ENCODE measurements at regions not wholly inside any gene's neighbourhood (a gene's known extent, or its start where the extent isn't known, plus 50 kb on each side); places are given as distances from the start of the nearest gene placed in this dataset.
A peak's percentile ranks its signal among the peaks of the same experiment; 100 is the strongest.

DNA sequence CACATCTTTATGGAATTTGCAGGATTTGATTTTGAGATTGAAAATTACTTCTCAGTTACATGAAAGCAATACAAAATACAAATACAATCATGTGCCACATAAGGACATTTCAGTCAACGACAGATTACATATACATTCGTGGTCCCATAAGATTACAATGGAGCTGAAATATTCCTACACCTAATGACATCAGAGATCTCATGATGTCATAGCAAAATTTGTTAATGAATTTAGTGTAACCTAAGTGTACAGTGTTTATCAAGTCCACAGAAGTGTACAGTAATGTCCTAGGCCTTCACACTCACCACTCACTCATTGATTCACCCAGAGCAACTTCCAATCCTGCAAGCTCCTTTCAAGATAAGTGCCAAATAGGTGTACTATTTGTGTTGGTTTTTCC, 126.5 kb downstream of the GPAM start:
- Histone ChIP-seq H3K4me1 (ENCODE audit: insufficient read depth, poor library complexity, severe bottlenecking) (no peaks in the 10 kb centered on the region), H3K4me3 (ENCODE audit: severe bottlenecking) (no peak overlapping the region), H3K27me3 (ENCODE audit: insufficient read depth, poor library complexity, severe bottlenecking) (no peaks in the 10 kb centered on the region), H3K9me3 (ENCODE audit: severe bottlenecking) (no peaks in the 10 kb centered on the region), H3K36me3 (ENCODE audit: low read depth) (no peaks in the 10 kb centered on the region), H3K27ac (ENCODE audit: poor library complexity, severe bottlenecking) (no peak overlapping the region)
- ATAC-seq (ENCODE audit: low read depth) (no peak), DNase-seq (ENCODE audit: low spot score) (no peak)
- TF ChIP-seq, protein P1, sequence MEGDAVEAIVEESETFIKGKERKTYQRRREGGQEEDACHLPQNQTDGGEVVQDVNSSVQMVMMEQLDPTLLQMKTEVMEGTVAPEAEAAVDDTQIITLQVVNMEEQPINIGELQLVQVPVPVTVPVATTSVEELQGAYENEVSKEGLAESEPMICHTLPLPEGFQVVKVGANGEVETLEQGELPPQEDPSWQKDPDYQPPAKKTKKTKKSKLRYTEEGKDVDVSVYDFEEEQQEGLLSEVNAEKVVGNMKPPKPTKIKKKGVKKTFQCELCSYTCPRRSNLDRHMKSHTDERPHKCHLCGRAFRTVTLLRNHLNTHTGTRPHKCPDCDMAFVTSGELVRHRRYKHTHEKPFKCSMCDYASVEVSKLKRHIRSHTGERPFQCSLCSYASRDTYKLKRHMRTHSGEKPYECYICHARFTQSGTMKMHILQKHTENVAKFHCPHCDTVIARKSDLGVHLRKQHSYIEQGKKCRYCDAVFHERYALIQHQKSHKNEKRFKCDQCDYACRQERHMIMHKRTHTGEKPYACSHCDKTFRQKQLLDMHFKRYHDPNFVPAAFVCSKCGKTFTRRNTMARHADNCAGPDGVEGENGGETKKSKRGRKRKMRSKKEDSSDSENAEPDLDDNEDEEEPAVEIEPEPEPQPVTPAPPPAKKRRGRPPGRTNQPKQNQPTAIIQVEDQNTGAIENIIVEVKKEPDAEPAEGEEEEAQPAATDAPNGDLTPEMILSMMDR (IDR thresholded peaks at IDR 0.05; ENCODE audit: poor library complexity, severe bottlenecking) = no peak

DNA sequence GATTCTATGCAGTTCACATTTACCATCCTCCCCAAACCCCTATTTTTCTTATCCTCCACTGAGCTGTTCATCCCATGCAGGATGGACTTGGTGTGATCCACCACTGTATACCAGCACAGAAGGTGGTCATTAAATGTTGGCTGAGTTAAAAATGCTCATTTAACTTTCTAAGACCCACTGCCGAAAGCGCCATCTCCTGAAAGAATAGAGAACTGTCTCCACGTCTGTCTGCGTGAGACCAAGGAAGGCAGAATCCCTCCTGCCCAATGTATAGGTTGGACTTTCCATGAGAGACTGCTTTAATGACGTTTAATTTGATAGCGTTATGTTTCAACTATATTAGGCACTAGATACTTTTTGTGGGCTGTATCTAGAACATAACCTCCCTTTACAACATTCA, 124.3 kb downstream of the GPAM start:
- no peak overlapping the region for H3K4me3 ChIP-seq (ENCODE audit: severe bottlenecking)

DNA sequence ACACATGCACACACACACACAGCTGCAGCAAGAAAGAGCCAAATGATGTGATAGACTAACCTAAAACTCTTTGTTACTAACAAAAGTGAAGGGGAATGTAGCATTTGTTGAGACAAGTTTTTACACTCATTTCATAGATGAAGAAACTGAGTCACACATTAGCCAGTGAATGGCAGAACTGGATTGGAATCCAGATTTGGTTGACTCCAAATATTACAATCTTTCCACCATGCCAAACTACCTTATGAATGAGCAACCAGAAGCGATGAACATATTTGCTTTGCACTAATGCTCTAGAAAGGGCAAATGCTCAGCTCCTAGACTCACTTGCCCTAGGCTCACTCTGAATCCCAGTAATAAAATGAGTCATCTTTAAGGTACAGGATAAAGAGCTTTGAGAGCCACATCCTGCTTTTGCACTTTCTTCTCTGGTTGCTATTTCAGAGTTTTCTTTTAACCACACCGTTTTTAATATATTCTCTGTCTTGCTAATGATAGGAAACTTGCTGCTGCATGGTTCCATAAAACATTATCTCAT, 111.9 kb downstream of the GPAM start:
- H3K4me1 ChIP-seq (ENCODE audit: insufficient read depth, poor library complexity, severe bottlenecking) = no peaks in the 10 kb centered on the region
- H3K36me3 ChIP-seq (ENCODE audit: low read depth) = no peaks in the 10 kb centered on the region
- H3K27ac ChIP-seq (ENCODE audit: poor library complexity, severe bottlenecking) = no peak overlapping the region
- no peaks in the 10 kb centered on the region for H3K9me3 ChIP-seq (ENCODE audit: severe bottlenecking)
- ATAC-seq (ENCODE audit: low read depth) (peak; percentile 54; the same call in 2 of the 3 replicates), DNase-seq (ENCODE audit: low spot score) (no peak)
- TF ChIP-seq, protein P1 (IDR thresholded peaks at IDR 0.05; ENCODE audit: poor library complexity, severe bottlenecking) = no peak
- H3K4me3 ChIP-seq (ENCODE audit: severe bottlenecking) = no peak overlapping the region
- H3K27me3 ChIP-seq (ENCODE audit: insufficient read depth, poor library complexity, severe bottlenecking) = no peaks in the 10 kb centered on the region

More for the DNA sequence above, 124.3 kb downstream of the GPAM start:
- Histone ChIP-seq H3K36me3 (ENCODE audit: low read depth) (no peaks in the 10 kb centered on the region), H3K27me3 (ENCODE audit: insufficient read depth, poor library complexity, severe bottlenecking) (no peaks in the 10 kb centered on the region), H3K9me3 (ENCODE audit: severe bottlenecking) (no peaks in the 10 kb centered on the region), H3K27ac (ENCODE audit: poor library complexity, severe bottlenecking) (no peak overlapping the region), H3K4me1 (ENCODE audit: insufficient read depth, poor library complexity, severe bottlenecking) (no peaks in the 10 kb centered on the region)
- TF ChIP-seq, protein P1 (IDR thresholded peaks at IDR 0.05; ENCODE audit: poor library complexity, severe bottlenecking) = no peak
- ATAC-seq (ENCODE audit: low read depth) (no peak), DNase-seq (ENCODE audit: low spot score) (no peak)

DNA sequence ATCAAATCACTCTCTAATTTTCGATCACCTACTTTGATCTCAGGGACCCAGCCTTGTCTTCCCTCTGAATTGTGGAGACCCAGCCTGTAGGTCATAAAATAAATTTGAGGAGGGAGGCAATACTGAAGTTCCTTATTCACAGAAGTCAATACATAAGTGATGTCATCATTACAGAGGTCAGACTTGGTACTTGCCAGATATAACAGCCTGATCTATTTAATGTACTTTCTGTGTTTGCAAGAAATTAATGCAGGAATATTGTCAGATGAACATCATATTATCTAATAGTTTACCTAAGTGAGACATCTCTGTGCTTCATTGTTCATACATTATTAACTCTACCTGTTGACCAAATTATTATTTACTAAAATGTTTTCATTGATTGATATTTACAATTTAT, 105.6 kb downstream of the GPAM start:
- H3K4me3 ChIP-seq (ENCODE audit: severe bottlenecking) = no peak overlapping the region
- ATAC-seq (ENCODE audit: low read depth) = no peak
- no peak overlapping the region for H3K27ac ChIP-seq (ENCODE audit: poor library complexity, severe bottlenecking)
- no peaks in the 10 kb centered on the region for H3K36me3 ChIP-seq (ENCODE audit: low read depth)
- H3K9me3 ChIP-seq (ENCODE audit: severe bottlenecking) = no peaks in the 10 kb centered on the region
- H3K27me3 ChIP-seq (ENCODE audit: insufficient read depth, poor library complexity, severe bottlenecking) = no peaks in the 10 kb centered on the region
- no peaks in the 10 kb centered on the region for H3K4me1 ChIP-seq (ENCODE audit: insufficient read depth, poor library complexity, severe bottlenecking)
- TF ChIP-seq, protein P1 (IDR thresholded peaks at IDR 0.05; ENCODE audit: poor library complexity, severe bottlenecking) = no peak
- no peak for DNase-seq (ENCODE audit: low spot score)

DNA sequence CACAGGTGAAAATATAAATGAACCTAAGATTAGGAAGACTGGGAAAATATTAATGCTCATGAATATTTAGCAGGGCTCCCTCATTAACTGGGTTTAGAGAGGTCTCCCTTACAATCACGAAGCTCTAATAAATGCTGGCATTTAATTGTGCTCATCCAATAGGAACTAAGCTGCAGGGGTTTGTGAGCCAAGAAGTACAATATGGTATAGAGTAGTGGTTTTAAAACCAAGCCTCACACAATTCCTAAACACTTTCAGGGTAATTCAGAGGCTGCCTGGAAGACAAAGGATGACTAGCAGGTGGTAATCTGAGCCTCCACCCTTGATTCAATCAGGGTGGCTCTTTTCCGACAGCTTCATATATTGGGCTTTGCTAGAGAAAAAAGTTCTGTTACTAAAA, 103.3 kb downstream of the GPAM start:
- H3K4me3 ChIP-seq (ENCODE audit: severe bottlenecking) = no peak overlapping the region
- no peaks in the 10 kb centered on the region for H3K4me1 ChIP-seq (ENCODE audit: insufficient read depth, poor library complexity, severe bottlenecking)
- no peaks in the 10 kb centered on the region for H3K27me3 ChIP-seq (ENCODE audit: insufficient read depth, poor library complexity, severe bottlenecking)
- no peaks in the 10 kb centered on the region for H3K9me3 ChIP-seq (ENCODE audit: severe bottlenecking)
- DNase-seq (ENCODE audit: low spot score) (no peak), ATAC-seq (ENCODE audit: low read depth) (no peak)
- no peaks in the 10 kb centered on the region for H3K36me3 ChIP-seq (ENCODE audit: low read depth)
- no peak overlapping the region for H3K27ac ChIP-seq (ENCODE audit: poor library complexity, severe bottlenecking)
- TF ChIP-seq, protein P1 (IDR thresholded peaks at IDR 0.05; ENCODE audit: poor library complexity, severe bottlenecking) = no peak

Data from RWPE2 (cell line).